ENCODE measurements at regions not wholly inside any gene's neighbourhood (a gene's known extent, or its start where the extent isn't known, plus 50 kb on each side); places are given as distances from the start of the nearest gene placed in this dataset.

DNA sequence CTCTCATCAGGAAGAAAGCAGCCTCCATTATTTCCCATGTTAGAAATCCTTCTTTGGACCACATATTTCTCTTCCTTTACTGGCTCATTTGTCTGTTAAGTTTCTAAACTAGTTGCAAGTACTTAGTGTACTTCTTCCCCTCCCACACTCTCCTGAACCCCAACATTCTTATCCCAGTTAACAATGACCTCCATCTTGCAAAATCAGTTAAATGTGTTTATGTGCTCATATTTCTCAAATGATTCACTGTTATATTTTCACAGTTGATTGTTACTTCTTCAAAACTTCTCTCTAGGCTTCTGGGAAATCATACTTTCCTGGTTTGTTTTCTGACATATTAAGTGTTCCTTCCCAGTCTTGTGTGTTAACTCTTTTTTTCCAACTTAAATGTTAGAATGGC, 856.9 kb downstream of the EPHA3 start:
- TF ChIP-seq, protein P1, sequence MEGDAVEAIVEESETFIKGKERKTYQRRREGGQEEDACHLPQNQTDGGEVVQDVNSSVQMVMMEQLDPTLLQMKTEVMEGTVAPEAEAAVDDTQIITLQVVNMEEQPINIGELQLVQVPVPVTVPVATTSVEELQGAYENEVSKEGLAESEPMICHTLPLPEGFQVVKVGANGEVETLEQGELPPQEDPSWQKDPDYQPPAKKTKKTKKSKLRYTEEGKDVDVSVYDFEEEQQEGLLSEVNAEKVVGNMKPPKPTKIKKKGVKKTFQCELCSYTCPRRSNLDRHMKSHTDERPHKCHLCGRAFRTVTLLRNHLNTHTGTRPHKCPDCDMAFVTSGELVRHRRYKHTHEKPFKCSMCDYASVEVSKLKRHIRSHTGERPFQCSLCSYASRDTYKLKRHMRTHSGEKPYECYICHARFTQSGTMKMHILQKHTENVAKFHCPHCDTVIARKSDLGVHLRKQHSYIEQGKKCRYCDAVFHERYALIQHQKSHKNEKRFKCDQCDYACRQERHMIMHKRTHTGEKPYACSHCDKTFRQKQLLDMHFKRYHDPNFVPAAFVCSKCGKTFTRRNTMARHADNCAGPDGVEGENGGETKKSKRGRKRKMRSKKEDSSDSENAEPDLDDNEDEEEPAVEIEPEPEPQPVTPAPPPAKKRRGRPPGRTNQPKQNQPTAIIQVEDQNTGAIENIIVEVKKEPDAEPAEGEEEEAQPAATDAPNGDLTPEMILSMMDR (IDR thresholded peaks at IDR 0.05; ENCODE audit: insufficient read depth, low read depth, low read length, missing control alignments), result no peak
- peak; percentile 13 for DNase-seq (ENCODE audit: low read depth)
- no peak overlapping the region for H3K4me3 ChIP-seq (ENCODE audit: low read length)

DNA sequence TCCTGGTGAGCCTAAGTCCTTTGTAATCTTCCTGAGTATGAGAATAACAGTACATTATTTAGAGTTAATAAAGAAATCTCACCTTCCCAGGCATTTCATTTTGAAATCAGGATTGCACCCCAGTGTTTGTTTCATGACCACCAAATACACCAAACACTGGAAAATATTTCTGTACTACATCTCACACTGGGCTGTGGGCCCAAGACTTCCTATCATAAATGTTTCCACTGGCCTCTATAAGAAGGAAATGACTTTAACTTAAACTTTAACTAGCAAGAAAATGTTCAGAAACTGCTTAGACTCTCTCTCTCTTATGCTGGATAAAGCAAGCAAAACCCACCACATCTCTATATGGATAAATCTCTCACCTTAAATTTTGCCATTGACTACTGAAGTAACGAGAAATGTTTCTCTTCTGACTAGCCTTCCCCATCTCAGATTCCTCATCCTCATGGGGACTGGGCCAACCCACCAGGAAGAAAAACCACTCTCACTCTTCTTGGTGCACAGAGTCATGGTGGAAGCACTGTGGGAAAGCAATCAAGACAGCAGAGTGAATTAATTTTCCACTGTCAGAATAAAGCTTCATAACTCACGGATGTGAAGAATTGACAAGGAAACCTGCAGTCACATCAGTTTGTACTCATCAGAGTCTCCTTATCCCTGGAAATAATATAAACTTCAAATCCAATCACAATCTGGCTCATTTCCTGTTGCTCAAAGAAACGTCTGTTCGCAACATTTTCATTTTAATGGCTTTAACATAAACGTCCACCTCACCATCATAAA, 859.6 kb downstream of the EPHA3 start:
- TF ChIP-seq, protein P1 (IDR thresholded peaks at IDR 0.05; ENCODE audit: insufficient read depth, low read depth, low read length, missing control alignments), result no peak

GRCh38 chr3:89971329-89971728, 863.9 kb downstream of the EPHA3 start:
- TF ChIP-seq, protein P1 (IDR thresholded peaks at IDR 0.05; ENCODE audit: insufficient read depth, low read depth, low read length, missing control alignments), result no peak
- DNase-seq (ENCODE audit: low read depth), result no peak
- no peak overlapping the region for H3K4me3 ChIP-seq (ENCODE audit: low read length)

More for the DNA sequence above, 859.6 kb downstream of the EPHA3 start:
- no peak overlapping the region for H3K4me3 ChIP-seq (ENCODE audit: low read length)
- no peak for DNase-seq (ENCODE audit: low read depth)

DNA sequence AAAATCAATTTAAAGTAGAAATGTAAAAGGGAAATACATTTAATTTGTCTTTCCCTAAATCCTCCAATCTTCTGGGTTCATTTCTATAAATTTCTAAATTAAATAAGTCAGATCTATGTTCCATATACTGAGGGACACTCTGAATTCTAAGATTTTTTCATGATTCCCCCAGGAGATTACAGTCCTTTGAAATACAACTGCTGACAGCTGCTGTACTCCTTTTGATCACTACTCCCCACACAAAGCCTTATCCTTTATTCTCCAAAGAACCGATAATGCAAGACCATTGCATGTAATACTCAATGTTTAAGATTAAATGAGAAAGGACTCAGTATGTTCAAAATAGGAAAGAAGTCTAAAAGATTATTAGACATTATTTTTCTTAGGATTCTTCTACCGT, 865.7 kb downstream of the EPHA3 start:
- TF ChIP-seq, protein P1 (IDR thresholded peaks at IDR 0.05; ENCODE audit: insufficient read depth, low read depth, low read length, missing control alignments), result no peak
- no peak overlapping the region for H3K4me3 ChIP-seq (ENCODE audit: low read length)
- no peak for DNase-seq (ENCODE audit: low read depth)

GRCh38 chr3:89974903-89975519, 867.6 kb downstream of the EPHA3 start:
- no peak for DNase-seq (ENCODE audit: low read depth)
- TF ChIP-seq, protein P1 (IDR thresholded peaks at IDR 0.05; ENCODE audit: insufficient read depth, low read depth, low read length, missing control alignments), result no peak
- no peak overlapping the region for H3K4me3 ChIP-seq (ENCODE audit: low read length)

DNA sequence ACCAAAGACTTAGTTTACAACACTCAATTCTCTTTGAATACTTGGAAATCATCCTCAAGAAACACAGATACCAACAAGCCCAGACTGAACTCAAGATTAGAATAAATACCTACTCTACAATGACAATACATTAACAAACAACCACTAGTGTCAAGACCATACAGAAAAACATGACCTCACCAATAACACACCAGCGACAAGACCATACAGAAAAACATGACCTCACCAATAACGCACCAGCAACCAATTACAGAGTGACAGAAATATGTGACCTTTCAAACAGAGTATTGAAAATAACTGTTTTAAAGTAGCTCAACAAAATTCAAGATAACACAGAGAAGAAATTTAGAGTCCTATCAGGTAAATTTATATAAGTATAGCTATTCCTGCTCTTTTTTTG, 876.0 kb downstream of the EPHA3 start:
- H3K4me3 ChIP-seq (ENCODE audit: low read length), result no peak overlapping the region
- DNase-seq (ENCODE audit: low read depth), result no peak
- TF ChIP-seq, protein P1 (IDR thresholded peaks at IDR 0.05; ENCODE audit: insufficient read depth, low read depth, low read length, missing control alignments), result no peak
